ENCODE measurements at regions not wholly inside any gene's neighbourhood (a gene's known extent, or its start where the extent isn't known, plus 50 kb on each side); places are given as distances from the start of the nearest gene placed in this dataset.
"Not testable (repeated sequence)": the region's sequence is repeated elsewhere in the genome, so short reads cannot be mapped to it uniquely, and the experiment has no call there.

- TF ChIP-seq ZNF687 (IDR thresholded peaks at IDR 0.05) = no peak
- TF ChIP-seq RFX5 (IDR thresholded peaks at IDR 0.05; ENCODE audit: low read depth, low read length) = no peak
These were observed 559.8 kb downstream of the HINT1 start (continued) for GRCh38 chr5:130605234-130605633.

GRCh38 chr5:130596647-130597046 lies 568.4 kb downstream of the HINT1 start:
- in situ Hi-C loops (cut with MboI); H3K27me3 ChIP-seq (replicated peaks in 1 of 2; ENCODE audit: control insufficient read depth in 2 of 2, insufficient read depth in 2 of 2, low read length in 1 of 2); intact Hi-C loops (cut with micrococcal nuclease; ENCODE audit: unreplicated experiment); RAD21 ChIA-PET (ENCODE audit: unreplicated experiment); H4K20me1 ChIP-seq (ENCODE audit: control insufficient read depth, insufficient read depth); H3K27ac ChIP-seq (ENCODE audit: control insufficient read depth, insufficient read depth); SMC1A ChIA-PET (ENCODE audit: uncharacterized antibody, unreplicated experiment); H3K4me1 ChIP-seq (ENCODE audit: control insufficient read depth, insufficient read depth, low read length); H2AFZ ChIP-seq (ENCODE audit: control insufficient read depth, low read depth, low read length); H3K79me2 ChIP-seq (ENCODE audit: control insufficient read depth, insufficient read depth, low read length); ATAC-seq; POLR2A ChIA-PET; BruUV-seq (replicated peaks); H3K9me3 ChIP-seq (replicated peaks; ENCODE audit: control insufficient read depth, insufficient read depth, low read length); H3K4me2 ChIP-seq (ENCODE audit: control insufficient read depth, insufficient read depth); FAIRE-seq; H3K4me3 ChIP-seq; H3K36me3 ChIP-seq (ENCODE audit: control insufficient read depth in 2 of 2, insufficient read depth in 2 of 2, low read length in 1 of 2); H3K9ac ChIP-seq (ENCODE audit: control insufficient read depth, insufficient read depth, low read length); DNase-seq (ENCODE audit: low read depth, low spot score); CTCF ChIA-PET: not testable (repeated sequence)
- WGBS (ENCODE audit: insufficient coverage, insufficient replicate concordance, low lambda C conversion rate, missing lambda C conversion rate) = 82% methylated on average over 25 of the region's 25 CpGs

GRCh38 chr5:130580264-130580663 lies 584.8 kb downstream of the HINT1 start:
- no peak for FAIRE-seq
- RAD21 ChIA-PET (ENCODE audit: unreplicated experiment) = no interaction called here
- Histone ChIP-seq H3K79me2 (ENCODE audit: control insufficient read depth, insufficient read depth, low read length) (no peaks in the 10 kb centered on the region), H3K4me1 (ENCODE audit: control insufficient read depth, insufficient read depth, low read length) (no peaks in the 10 kb centered on the region), H3K9me3 (replicated peaks; ENCODE audit: control insufficient read depth, insufficient read depth, low read length) (no peaks in the 10 kb centered on the region), H3K9ac (ENCODE audit: control insufficient read depth, insufficient read depth, low read length) (no peak overlapping the region), H3K36me3 (ENCODE audit: control insufficient read depth in 2 of 2, insufficient read depth in 2 of 2, low read length in 1 of 2) (no peaks in the 10 kb centered on the region), H4K20me1 (ENCODE audit: control insufficient read depth, insufficient read depth) (no peaks in the 10 kb centered on the region), H3K27ac (ENCODE audit: control insufficient read depth, insufficient read depth) (no peak overlapping the region), H3K4me3 (no peak overlapping the region), H2AFZ (ENCODE audit: control insufficient read depth, low read depth, low read length) (no peak overlapping the region), H3K4me2 (ENCODE audit: control insufficient read depth, insufficient read depth) (no peak overlapping the region), H3K27me3 (replicated peaks in 1 of 2; ENCODE audit: control insufficient read depth in 2 of 2, insufficient read depth in 2 of 2, low read length in 1 of 2) (no peaks in the 10 kb centered on the region)
- SMC1A ChIA-PET (ENCODE audit: uncharacterized antibody, unreplicated experiment) = no interaction called here
- BruUV-seq (replicated peaks) = no TSS peak
- in situ Hi-C loops (cut with MboI) = no loop called here
- no peak for DNase-seq (ENCODE audit: low read depth, low spot score)
- intact Hi-C loops (cut with micrococcal nuclease; ENCODE audit: unreplicated experiment) = no loop called here
- CTCF ChIA-PET = no interaction called here
- POLR2A ChIA-PET = no interaction called here
- ATAC-seq = no peak
- 0% methylated on average over 2 of the region's 2 CpGs for WGBS (ENCODE audit: insufficient coverage, insufficient replicate concordance, low lambda C conversion rate, missing lambda C conversion rate)
- TF ChIP-seq ETV6 (conservative IDR thresholded peaks at IDR 0.05 in 1 of 2, IDR thresholded peaks at IDR 0.05 in 1 of 2; ENCODE audit: borderline replicate concordance in 1 of 2, low read depth in 1 of 2) = no peak
- TF ChIP-seq FOS (IDR thresholded peaks at IDR 0.05; ENCODE audit: borderline replicate concordance, extremely low read depth, insufficient read length) = no peak
- no peak for TF ChIP-seq BCL11A (IDR thresholded peaks at IDR 0.05; ENCODE audit: low read depth, low read length)
- TF ChIP-seq POU2F2 (IDR thresholded peaks at IDR 0.05; ENCODE audit: borderline replicate concordance, low read depth, low read length) = no peak
- TF ChIP-seq ZNF207 (IDR thresholded peaks at IDR 0.05; ENCODE audit: borderline replicate concordance) = no peak
- TF ChIP-seq TARDBP (IDR thresholded peaks at IDR 0.05; ENCODE audit: borderline replicate concordance) = no peak
- TF ChIP-seq TCF3 (IDR thresholded peaks at IDR 0.05; ENCODE audit: borderline replicate concordance, insufficient read depth, low read depth, low read length) = no peak
- no peak for TF ChIP-seq BCL3 (IDR thresholded peaks at IDR 0.05; ENCODE audit: borderline replicate concordance, insufficient read depth, low read depth, low read length, poor library complexity, severe bottlenecking)
- no peak for TF ChIP-seq PML (IDR thresholded peaks at IDR 0.05; ENCODE audit: low read length)
- TF ChIP-seq CBFB (IDR thresholded peaks at IDR 0.05; ENCODE audit: low read depth) = no peak
- TF ChIP-seq ATF7 (IDR thresholded peaks at IDR 0.05; ENCODE audit: low read depth) = no peak
